ENCODE measurements at regions not wholly inside any gene's neighbourhood (a gene's known extent, or its start where the extent isn't known, plus 50 kb on each side); places are given as distances from the start of the nearest gene placed in this dataset.

GRCh38 chr14:34262127-34262910 lies 199.7 kb downstream of the SPTSSA start:
- no peak overlapping the region for H3K27ac ChIP-seq (replicated peaks)
- DNase-seq, result no peak
- no peaks in the 10 kb centered on the region for H3K36me3 ChIP-seq
- intact Hi-C loops (cut with micrococcal nuclease), result no loop called here
- no peak overlapping the region for H3K4me3 ChIP-seq
- TF ChIP-seq CTCF (IDR thresholded peaks at IDR 0.05; ENCODE audit: borderline replicate concordance), result no peak
- H3K27me3 ChIP-seq (ENCODE audit: low read depth), result no peaks in the 10 kb centered on the region
- no peaks in the 10 kb centered on the region for H3K9me3 ChIP-seq (replicated peaks)
- H3K4me1 ChIP-seq, result peaks cover 23% of the 10 kb centered on the region

DNA sequence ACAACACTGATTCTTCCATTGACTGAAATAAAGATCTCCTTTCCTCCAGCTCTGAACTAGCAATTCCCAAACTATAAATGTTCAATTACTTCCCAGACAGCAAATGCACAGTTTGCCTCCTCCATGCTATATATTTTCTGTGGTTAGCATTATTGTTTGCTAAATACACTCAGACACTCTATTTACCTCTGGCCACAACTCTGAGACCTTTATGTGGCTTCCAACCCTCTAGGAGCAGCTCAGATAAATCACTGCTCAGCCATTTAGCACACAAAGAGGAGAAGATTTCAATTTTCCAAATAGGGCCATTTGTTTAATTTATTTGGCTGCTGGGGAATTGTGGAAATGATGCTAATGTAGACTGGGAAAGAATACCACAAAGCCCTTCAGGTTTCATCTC lies 202.0 kb downstream of the SPTSSA start:
- no peak for DNase-seq
- Histone ChIP-seq H3K4me1 (peaks cover 23% of the 10 kb centered on the region), H3K9me3 (replicated peaks) (no peaks in the 10 kb centered on the region), H3K27me3 (ENCODE audit: low read depth) (no peaks in the 10 kb centered on the region), H3K4me3 (no peak overlapping the region), H3K36me3 (no peaks in the 10 kb centered on the region), H3K27ac (replicated peaks) (no peak overlapping the region)
- TF ChIP-seq CTCF (IDR thresholded peaks at IDR 0.05; ENCODE audit: borderline replicate concordance), result no peak
- intact Hi-C loops (cut with micrococcal nuclease), result no loop called here

GRCh38 chr14:34258318-34258717 lies 203.7 kb downstream of the SPTSSA start:
- H3K27ac ChIP-seq (replicated peaks), result no peak overlapping the region
- H3K27me3 ChIP-seq (ENCODE audit: low read depth), result no peaks in the 10 kb centered on the region
- H3K4me3 ChIP-seq, result no peak overlapping the region
- no peaks in the 10 kb centered on the region for H3K9me3 ChIP-seq (replicated peaks)
- intact Hi-C loops (cut with micrococcal nuclease), result no loop called here
- no peak for DNase-seq
- H3K4me1 ChIP-seq, result peaks cover 23% of the 10 kb centered on the region
- no peaks in the 10 kb centered on the region for H3K36me3 ChIP-seq
- TF ChIP-seq CTCF (IDR thresholded peaks at IDR 0.05; ENCODE audit: borderline replicate concordance), result no peak

DNA sequence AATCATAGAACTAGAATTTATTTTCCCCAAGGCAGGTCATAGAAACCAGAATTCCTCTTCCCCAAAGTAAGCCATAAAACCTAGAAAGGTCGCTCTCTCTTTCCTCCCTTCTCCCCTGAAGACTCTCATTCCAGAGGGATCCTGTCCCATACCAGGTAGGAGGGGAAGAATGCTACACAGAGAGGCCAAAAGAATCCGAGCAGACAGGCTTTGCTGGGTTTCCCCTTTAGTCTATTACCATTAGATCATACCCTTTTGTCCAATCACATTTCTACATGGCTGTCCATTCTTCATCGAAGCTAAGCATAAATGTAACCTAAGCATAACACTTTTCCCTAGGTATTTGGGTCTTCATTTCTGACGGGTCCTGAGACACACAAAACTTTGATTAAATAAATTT lies 204.5 kb downstream of the SPTSSA start:
- H3K36me3 ChIP-seq, result no peaks in the 10 kb centered on the region
- H3K4me1 ChIP-seq, result peaks cover 26% of the 10 kb centered on the region
- TF ChIP-seq CTCF (IDR thresholded peaks at IDR 0.05; ENCODE audit: borderline replicate concordance), result no peak
- no peak overlapping the region for H3K27ac ChIP-seq (replicated peaks)
- no peak for DNase-seq
- H3K4me3 ChIP-seq, result no peak overlapping the region
- H3K27me3 ChIP-seq (ENCODE audit: low read depth), result no peaks in the 10 kb centered on the region
- intact Hi-C loops (cut with micrococcal nuclease), result no loop called here
- H3K9me3 ChIP-seq (replicated peaks), result no peaks in the 10 kb centered on the region

DNA sequence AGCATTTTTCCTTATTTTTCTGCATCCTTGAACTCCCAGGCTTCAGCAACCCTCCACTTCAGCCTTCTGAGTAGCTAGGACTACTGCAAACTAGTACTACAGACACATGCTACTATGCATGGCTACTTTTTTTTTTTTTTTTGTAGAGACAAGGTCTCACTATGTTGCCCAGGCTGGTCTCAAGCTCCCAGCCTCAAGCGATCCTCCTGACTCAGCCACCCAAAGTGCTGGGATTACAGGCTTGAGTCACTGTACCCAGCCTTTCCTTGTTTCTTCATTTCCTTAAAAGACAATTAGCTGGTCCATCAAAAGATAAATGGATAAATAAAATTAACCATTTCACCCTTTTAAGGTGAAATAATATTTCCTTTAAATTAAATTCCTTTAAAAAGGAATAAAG lies 205.8 kb downstream of the SPTSSA start:
- Histone ChIP-seq H3K4me3 (no peak overlapping the region), H3K27ac (replicated peaks) (no peak overlapping the region), H3K36me3 (no peaks in the 10 kb centered on the region), H3K4me1 (peaks cover 38% of the 10 kb centered on the region), H3K27me3 (ENCODE audit: low read depth) (no peaks in the 10 kb centered on the region), H3K9me3 (replicated peaks) (no peaks in the 10 kb centered on the region)
- no peak for TF ChIP-seq CTCF (IDR thresholded peaks at IDR 0.05; ENCODE audit: borderline replicate concordance)
- intact Hi-C loops (cut with micrococcal nuclease), result no loop called here
- DNase-seq, result no peak

Data from left ventricle myocardium inferior (tissue), 1 donor.